A549 (cell line): ENCODE measurements at regions not wholly inside any gene's neighbourhood (a gene's known extent, or its start where the extent isn't known, plus 50 kb on each side); places are given as distances from the start of the nearest gene placed in this dataset.

ENCODE experiments used
- ATAC-seq, 2 experiments: fragments of 200-7000 bp in 1 of 2; fragments of >200 bp in 1 of 2; cut with Nextera tagmentation in 1 of 2; cut with Tn5 transposase in 1 of 2; 3 replicates each; pipeline versions ENCODE4 v1.8.0 to v1.9.1; 2018 to 2020; ENCODE audit warnings: mild to moderate bottlenecking in 1 of 2, moderate library complexity in 1 of 2
- CTCF ChIA-PET: fragments of 300-600 bp; sonication (Branson Sonifier 250); formaldehyde crosslinking; extraction: SDS; loops from one replicate; lab custom pipeline; 2021; ENCODE audit warnings: antibody characterized with exemption, inconsistent platforms; lab: Yijun Ruan, JAX
- POLR2A ChIA-PET: fragments of 350-600 bp; formaldehyde crosslinking; extraction: SDS; loops from one replicate; lab custom pipeline; 2021; ENCODE audit warnings: antibody characterized with exemption, inconsistent platforms; lab: Yijun Ruan, JAX
- DNase-seq, 2 experiments: peaks; one replicate each; pipeline versions ENCODE4 v3.0.0 to v3.0.0-alpha.2; 2011 to 2016; ENCODE audit warnings: low read depth in 1 of 2, low spot score in 1 of 2
- FAIRE-seq: peaks from 2 replicates; lab custom pipeline; 2011; peaks lifted over from hg19 to GRCh38; lab: Jason Lieb, UNC
- H3K27ac ChIP-seq, 2 experiments: fragments of >200 bp; sonication (Bioruptor Twin); formaldehyde crosslinking; 3 replicates each; pipeline ENCODE4 v1.5.1; 2016 to 2017
- H3K4me1 ChIP-seq: fragments of >200 bp; sonication (Bioruptor Twin); formaldehyde crosslinking; 3 replicates; pipeline ENCODE4 v1.6.1; 2016
- H3K4me2 ChIP-seq: fragments of >200 bp; sonication (Bioruptor Twin); formaldehyde crosslinking; 3 replicates; pipeline ENCODE4 v1.6.1; 2016
- H3K4me3 ChIP-seq: fragments of >200 bp; sonication (Bioruptor Twin); formaldehyde crosslinking; 3 replicates; pipeline ENCODE4 v1.5.1; 2016
- H3K9me3 ChIP-seq: fragments of >200 bp; sonication (Bioruptor Twin); formaldehyde crosslinking; 3 replicates; pipeline ENCODE4 v1.6.1; 2016
- CHD2 ChIP-seq: fragments of 150-350 bp; IDR thresholded peaks from 2 replicates; pipeline ENCODE4 v1.6.1; 2014; ENCODE audit warnings: low read length; ENCODE audit not compliant: partially characterized antibody
- CHD4 ChIP-seq: fragments of 200-600 bp; sonication (generic); IDR thresholded peaks from 2 replicates; pipeline ENCODE4 v1.6.1; 2016; ENCODE audit warnings: antibody characterized with exemption, mild to moderate bottlenecking, borderline replicate concordance
- EP300 ChIP-seq, 2 experiments: fragments of >200 bp; sonication (Bioruptor Twin); formaldehyde crosslinking; IDR thresholded peaks; 2 replicates in 1 of 2; 3 replicates in 1 of 2; pipeline ENCODE4 v1.6.1; 2016 to 2017
- GATA3 ChIP-seq: IDR thresholded peaks from 2 replicates; pipeline ENCODE4 v1.6.1; 2012; ENCODE audit warnings: borderline replicate concordance
- HMGXB4 ChIP-seq: fragments of 250-450 bp; sonication (Bioruptor Pico); IDR thresholded peaks from 2 replicates; pipeline ENCODE4 v1.5.0; 2021; ENCODE audit warnings: mild to moderate bottlenecking, moderate library complexity, borderline replicate concordance
- HOXB5 ChIP-seq: fragments of 250-450 bp; sonication (Bioruptor Pico); IDR thresholded peaks from 2 replicates; pipeline ENCODE4 v1.5.0; 2020; ENCODE audit warnings: mild to moderate bottlenecking, moderate library complexity
- JUNB ChIP-seq: fragments of >200 bp; sonication (Bioruptor Twin); formaldehyde crosslinking; IDR thresholded peaks from 2 replicates; pipeline ENCODE4 v1.6.1; 2016
- MAFK ChIP-seq: fragments of 450-650 bp; IDR thresholded peaks from 2 replicates; pipeline ENCODE4 v1.6.1; 2014; ENCODE audit not compliant: partially characterized antibody
- MAZ ChIP-seq: fragments of 150-350 bp; IDR thresholded peaks from 2 replicates; pipeline ENCODE4 v1.6.1; 2014; ENCODE audit warnings: antibody characterized with exemption, low read depth, low read length, borderline replicate concordance
- MYC ChIP-seq: IDR thresholded peaks from 2 replicates; pipeline ENCODE4 v1.6.1; 2012; ENCODE audit warnings: mild to moderate bottlenecking, inconsistent platforms, low read length, improper control_type of control experiment, borderline replicate concordance
- NFE2L2 ChIP-seq: fragments of 150-350 bp; conservative IDR thresholded peaks from 2 replicates; pipeline ENCODE4 v1.6.1; 2014; ENCODE audit warnings: low read length
- NR3C1 ChIP-seq: fragments of >200 bp; sonication (Bioruptor Twin); formaldehyde crosslinking; IDR thresholded peaks from 3 replicates; pipeline ENCODE4 v1.6.1; 2017
- PHF8 ChIP-seq: fragments of 200-600 bp; sonication (generic); IDR thresholded peaks from 2 replicates; pipeline ENCODE4 v1.6.1; 2016; ENCODE audit warnings: low read depth, mild to moderate bottlenecking, antibody characterized with exemption, moderate library complexity, borderline replicate concordance
- POLR2AphosphoS2 ChIP-seq: conservative IDR thresholded peaks from 2 replicates; pipeline ENCODE4 v1.6.1; 2012; ENCODE audit warnings: low read length, improper control_type of control experiment, inconsistent platforms
- SREBF2 ChIP-seq: fragments of 450-650 bp; IDR thresholded peaks from 2 replicates; pipeline ENCODE4 v1.6.1; 2014; ENCODE audit warnings: mild to moderate bottlenecking, moderate library complexity
- TP53 ChIP-seq: fragments of 250-450 bp; sonication (Bioruptor Pico); IDR thresholded peaks from 2 replicates; pipeline ENCODE4 v1.5.0; 2021; ENCODE audit warnings: mild to moderate bottlenecking, moderate library complexity
- WGBS: methylation state at CpG from one replicate; pipeline ENCODE4 v1.1.6; 2017; ENCODE audit errors: missing lambda C conversion rate; 5-methylcytosine and 5-hydroxymethylcytosine counted together
- TF ChIP-seq, protein P1 (sequence below): IDR thresholded peaks from 2 replicates; pipeline ENCODE4 v1.6.1; 2012

DNA sequence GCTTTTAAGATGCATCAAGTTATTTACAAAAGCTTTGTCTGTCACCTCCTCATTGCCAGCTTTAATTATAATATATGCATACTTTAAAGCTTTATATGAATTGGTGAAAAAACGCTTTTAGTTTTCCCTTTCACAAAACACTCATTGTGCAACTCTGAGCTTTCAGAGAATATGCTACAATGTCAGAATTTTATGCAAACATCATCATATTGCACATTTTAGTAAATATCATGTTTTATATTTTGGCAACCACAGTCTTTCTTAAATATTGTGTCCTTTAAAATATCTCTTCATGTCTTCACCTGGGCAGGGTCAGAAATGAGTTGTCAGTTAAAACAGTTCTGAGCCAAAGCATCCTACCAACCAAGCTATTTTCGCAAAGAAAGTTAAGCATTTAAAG is 601.1 kb upstream of the RORB start:
- no peak for ATAC-seq
- ChIA-PET CTCF (no interaction called here), POLR2A (no interaction called here)
- FAIRE-seq = no peak
- H3K9me3 ChIP-seq = no peaks in the 10 kb centered on the region
- 39% methylated on average over 2 of the region's 2 CpGs for WGBS
- no peak for TF ChIP-seq PHF8
- TF ChIP-seq MYC = no peak
- TF ChIP-seq MAFK = peak; percentile 56
- TF ChIP-seq POLR2AphosphoS2 = no peak
- no peak overlapping the region for H3K27ac ChIP-seq
- no peaks in the 10 kb centered on the region for H3K4me1 ChIP-seq
- no peak for DNase-seq
- H3K4me3 ChIP-seq = no peak overlapping the region
- no peak overlapping the region for H3K4me2 ChIP-seq

- DNase-seq (no peak), FAIRE-seq (no peak), ATAC-seq (no peak)
- ChIA-PET POLR2A (no interaction called here), CTCF (no interaction called here)
- H3K9me3 ChIP-seq = no peaks in the 10 kb centered on the region
- no peaks in the 10 kb centered on the region for H3K4me1 ChIP-seq
- no peak overlapping the region for H3K4me2 ChIP-seq
- TF ChIP-seq CHD2 = no peak
- no peak for TF ChIP-seq NR3C1
- TF ChIP-seq HMGXB4 (CRISPR knock-in tag) = no peak
- no peak for TF ChIP-seq CHD4
- no peak for TF ChIP-seq NFE2L2
- H3K27ac ChIP-seq = no peak overlapping the region
- 2% methylated on average over 1 of the region's 1 CpG for WGBS
- no peak overlapping the region for H3K4me3 ChIP-seq
Observed at GRCh38 chr9:73906671-73907070, 590.5 kb upstream of the RORB start.

GRCh38 chr9:73911804-73912203 is 585.3 kb upstream of the RORB start:
- ChIA-PET CTCF (no interaction called here), POLR2A (no interaction called here)
- TF ChIP-seq JUNB (no peak), MAFK (no peak), TP53 (CRISPR knock-in tag) (no peak), HOXB5 (CRISPR knock-in tag) (no peak)
- Histone ChIP-seq H3K27ac (no peak overlapping the region), H3K4me2 (no peak overlapping the region), H3K4me3 (no peak overlapping the region), H3K4me1 (no peaks in the 10 kb centered on the region), H3K9me3 (no peaks in the 10 kb centered on the region)
- WGBS = 42% methylated on average over 3 of the region's 3 CpGs
- FAIRE-seq (no peak), ATAC-seq (no peak), DNase-seq (no peak)

- no peaks in the 10 kb centered on the region for H3K4me1 ChIP-seq
- H3K4me2 ChIP-seq = no peak overlapping the region
- ATAC-seq (peak; percentile 59 to 69; a peak in 3 of 6 replicates), FAIRE-seq (no peak), DNase-seq (peak in 1 of 2 experiments; percentile 19)
- CTCF ChIA-PET = no interaction called here
- H3K9me3 ChIP-seq = no peaks in the 10 kb centered on the region
- H3K4me3 ChIP-seq = no peak overlapping the region
- TF ChIP-seq HOXB5 (CRISPR knock-in tag) (no peak), GATA3 (no peak)
- 12% methylated on average over 6 of the region's 6 CpGs for WGBS
- POLR2A ChIA-PET = no interaction called here
- H3K27ac ChIP-seq = no peak overlapping the region
Observed at GRCh38 chr9:73916016-73916673, 581.0 kb upstream of the RORB start.

DNA sequence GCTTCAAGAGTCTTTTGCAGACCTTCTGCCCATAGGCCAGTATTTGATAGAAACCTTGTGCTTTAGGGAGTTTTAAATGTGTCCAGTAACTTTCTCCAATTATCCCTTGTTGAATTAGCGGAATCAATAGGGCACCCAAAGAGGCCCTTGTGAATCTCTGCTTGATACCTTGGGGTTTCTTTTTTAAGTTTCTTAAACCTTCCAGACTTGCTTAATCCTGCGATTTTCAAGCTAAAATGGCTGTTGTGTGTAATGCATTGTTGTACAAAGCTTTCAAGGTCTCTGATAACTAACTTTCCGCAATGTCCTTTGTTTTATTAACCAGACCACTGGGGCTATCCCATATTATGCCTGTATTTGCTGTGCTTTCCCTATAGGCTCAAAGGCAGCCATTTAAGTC is 577.4 kb upstream of the RORB start:
- Histone ChIP-seq H3K4me3 (no peak overlapping the region), H3K4me2 (no peak overlapping the region), H3K9me3 (no peaks in the 10 kb centered on the region), H3K4me1 (no peaks in the 10 kb centered on the region), H3K27ac (no peak overlapping the region)
- no peak for TF ChIP-seq MAZ
- TF ChIP-seq EP300 (IDR thresholded peaks at IDR 0.05) = no peak
- TF ChIP-seq JUNB = no peak
- no peak for TF ChIP-seq SREBF2
- no peak for TF ChIP-seq NR3C1
- TF ChIP-seq, protein P1, sequence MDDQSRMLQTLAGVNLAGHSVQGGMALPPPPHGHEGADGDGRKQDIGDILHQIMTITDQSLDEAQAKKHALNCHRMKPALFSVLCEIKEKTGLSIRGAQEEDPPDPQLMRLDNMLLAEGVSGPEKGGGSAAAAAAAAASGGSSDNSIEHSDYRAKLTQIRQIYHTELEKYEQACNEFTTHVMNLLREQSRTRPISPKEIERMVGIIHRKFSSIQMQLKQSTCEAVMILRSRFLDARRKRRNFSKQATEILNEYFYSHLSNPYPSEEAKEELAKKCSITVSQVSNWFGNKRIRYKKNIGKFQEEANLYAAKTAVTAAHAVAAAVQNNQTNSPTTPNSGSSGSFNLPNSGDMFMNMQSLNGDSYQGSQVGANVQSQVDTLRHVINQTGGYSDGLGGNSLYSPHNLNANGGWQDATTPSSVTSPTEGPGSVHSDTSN = no peak
- CTCF ChIA-PET = no interaction called here
- no peak for FAIRE-seq
- WGBS = 40% methylated on average over 3 of the region's 3 CpGs
- ATAC-seq = no peak
- POLR2A ChIA-PET = no interaction called here
- no peak for DNase-seq
